ENCODE measurements at regions not wholly inside any gene's neighbourhood (a gene's known extent, or its start where the extent isn't known, plus 50 kb on each side); places are given as distances from the start of the nearest gene placed in this dataset.
"Not testable (repeated sequence)": the region's sequence is repeated elsewhere in the genome, so short reads cannot be mapped to it uniquely, and the experiment has no call there.

GRCh38 chr20:5453745-5454144 lies 137.0 kb upstream of the PROKR2 start:
- H2BK5ac ChIP-seq (ENCODE audit: low read depth, low read length); H2BK15ac ChIP-seq (ENCODE audit: low read length); H2AFZ ChIP-seq (ENCODE audit: low read length); H3K9ac ChIP-seq (replicated peaks in 1 of 4; ENCODE audit: extremely low read depth in 1 of 4, low read depth in 3 of 4, low read length in 3 of 4); H3K79me1 ChIP-seq (ENCODE audit: low read depth, low read length); H3K18ac ChIP-seq (ENCODE audit: extremely low read depth, low read length); DNase-seq (ENCODE audit: low read depth in 1 of 2, low spot score in 2 of 2); H2AK5ac ChIP-seq (ENCODE audit: low read depth, low read length); H3K56ac ChIP-seq (replicated peaks; ENCODE audit: insufficient read length, low read depth, low read length); H4K91ac ChIP-seq (replicated peaks; ENCODE audit: insufficient read length, low read length); H3K4me1 ChIP-seq (replicated peaks in 1 of 4; ENCODE audit: control insufficient read depth in 3 of 4, insufficient read depth in 4 of 4, low read length in 3 of 4); H3K4me2 ChIP-seq (ENCODE audit: insufficient read depth in 1 of 2, low read depth in 2 of 2, low read length in 2 of 2); H3K14ac ChIP-seq (ENCODE audit: insufficient read length); H4K8ac ChIP-seq (ENCODE audit: extremely low read depth, insufficient read depth, low read length); H3K23ac ChIP-seq (ENCODE audit: insufficient read length); H3K4me3 ChIP-seq (ENCODE audit: extremely low read depth in 1 of 4, insufficient read depth in 2 of 4, low read depth in 3 of 4, low read length in 4 of 4); H3K27ac ChIP-seq (ENCODE audit: low read depth, low read length); H3K23me2 ChIP-seq (ENCODE audit: low read depth, low read length); H2BK20ac ChIP-seq (ENCODE audit: low read length); H3K36me3 ChIP-seq (ENCODE audit: control insufficient read depth in 2 of 4, insufficient read depth in 4 of 4, low read length in 3 of 4); H2BK12ac ChIP-seq (ENCODE audit: low read depth, low read length); H4K5ac ChIP-seq (ENCODE audit: insufficient read length, low read depth, low read length); H2BK120ac ChIP-seq (replicated peaks; ENCODE audit: low read depth, low read length); H3K79me2 ChIP-seq (ENCODE audit: control insufficient read depth in 1 of 2, insufficient read depth in 2 of 2, low read length in 2 of 2); FAIRE-seq; H3K27me3 ChIP-seq (replicated peaks in 1 of 4; ENCODE audit: control insufficient read depth in 3 of 4, extremely low read depth in 1 of 4, insufficient read depth in 3 of 4, low read length in 3 of 4); H3K4ac ChIP-seq (replicated peaks; ENCODE audit: insufficient read length, low read depth, low read length); H4K20me1 ChIP-seq (replicated peaks in 1 of 2; ENCODE audit: control insufficient read depth in 1 of 2, insufficient read depth in 2 of 2, low read length in 2 of 2): not testable (repeated sequence)
- peaks cover 5 to 14% of the 10 kb centered on the region in 2 experiments; a peak in 3 of 4 replicates for H3K9me3 ChIP-seq (ENCODE audit: insufficient read depth in 2 of 2, low read depth in 1 of 2, low read length in 1 of 2)
- ChIA-PET POLR2A (ENCODE audit: partially characterized antibody) (interaction anchor here (0.6 kb wide), 1 partner anchor 210 kb away, joined by 3 read pairs; no protein-coding TSS in a partner anchor), CTCF (ENCODE audit: partially characterized antibody) (interaction anchor here (1.3 kb wide), 1 partner anchor 248 kb away, joined by 3 read pairs; no protein-coding TSS in a partner anchor)
- 93% methylated on average over 7 of the region's 7 CpGs; no CpG with 5 or more reads in 1 of the 2 experiments for WGBS, 2 experiments (ENCODE audit: extremely low coverage in 1 of 2, insufficient coverage in 1 of 2, insufficient read length in 1 of 2, insufficient replicate concordance in 2 of 2, low coverage in 1 of 2, low lambda C conversion rate in 2 of 2, missing lambda C conversion rate in 1 of 2)

- H4K91ac ChIP-seq (replicated peaks; ENCODE audit: insufficient read length, low read length); H4K5ac ChIP-seq (ENCODE audit: insufficient read length, low read depth, low read length); H3K79me2 ChIP-seq (ENCODE audit: control insufficient read depth in 1 of 2, insufficient read depth in 2 of 2, low read length in 2 of 2); H2BK20ac ChIP-seq (ENCODE audit: low read length); H3K27ac ChIP-seq (ENCODE audit: low read depth, low read length); FAIRE-seq; H4K8ac ChIP-seq (ENCODE audit: extremely low read depth, insufficient read depth, low read length); POLR2A ChIA-PET (ENCODE audit: partially characterized antibody); H3K18ac ChIP-seq (ENCODE audit: extremely low read depth, low read length); H3K4me2 ChIP-seq (ENCODE audit: insufficient read depth in 1 of 2, low read depth in 2 of 2, low read length in 2 of 2); H3K23ac ChIP-seq (ENCODE audit: insufficient read length); H2BK120ac ChIP-seq (replicated peaks; ENCODE audit: low read depth, low read length); H3K79me1 ChIP-seq (ENCODE audit: low read depth, low read length); H4K20me1 ChIP-seq (replicated peaks in 1 of 2; ENCODE audit: control insufficient read depth in 1 of 2, insufficient read depth in 2 of 2, low read length in 2 of 2); H2BK5ac ChIP-seq (ENCODE audit: low read depth, low read length); H3K9ac ChIP-seq (replicated peaks in 1 of 4; ENCODE audit: extremely low read depth in 1 of 4, low read depth in 3 of 4, low read length in 3 of 4); H2BK12ac ChIP-seq (ENCODE audit: low read depth, low read length); H2AFZ ChIP-seq (ENCODE audit: low read length); CTCF ChIA-PET (ENCODE audit: partially characterized antibody); H2BK15ac ChIP-seq (ENCODE audit: low read length); H3K23me2 ChIP-seq (ENCODE audit: low read depth, low read length); H3K27me3 ChIP-seq (replicated peaks in 1 of 4; ENCODE audit: control insufficient read depth in 3 of 4, extremely low read depth in 1 of 4, insufficient read depth in 3 of 4, low read length in 3 of 4); H3K14ac ChIP-seq (ENCODE audit: insufficient read length); H3K4ac ChIP-seq (replicated peaks; ENCODE audit: insufficient read length, low read depth, low read length); H3K4me3 ChIP-seq (ENCODE audit: extremely low read depth in 1 of 4, insufficient read depth in 2 of 4, low read depth in 3 of 4, low read length in 4 of 4); H2AK5ac ChIP-seq (ENCODE audit: low read depth, low read length); DNase-seq (ENCODE audit: low read depth in 1 of 2, low spot score in 2 of 2); H3K36me3 ChIP-seq (ENCODE audit: control insufficient read depth in 2 of 4, insufficient read depth in 4 of 4, low read length in 3 of 4); H3K56ac ChIP-seq (replicated peaks; ENCODE audit: insufficient read length, low read depth, low read length); H3K4me1 ChIP-seq (replicated peaks in 1 of 4; ENCODE audit: control insufficient read depth in 3 of 4, insufficient read depth in 4 of 4, low read length in 3 of 4): not testable (repeated sequence)
- 94% methylated on average over 18 of the region's 38 CpGs; no CpG with 5 or more reads in 1 of the 2 experiments for WGBS, 2 experiments (ENCODE audit: extremely low coverage in 1 of 2, insufficient coverage in 1 of 2, insufficient read length in 1 of 2, insufficient replicate concordance in 2 of 2, low coverage in 1 of 2, low lambda C conversion rate in 2 of 2, missing lambda C conversion rate in 1 of 2)
- peaks cover 5 to 14% of the 10 kb centered on the region in 2 experiments; a peak in 3 of 4 replicates for H3K9me3 ChIP-seq (ENCODE audit: insufficient read depth in 2 of 2, low read depth in 1 of 2, low read length in 1 of 2)
Observed at GRCh38 chr20:5453316-5453715, 136.6 kb upstream of the PROKR2 start.
